HG02623 (cell line): ENCODE measurements at regions not wholly inside any gene's neighbourhood (a gene's known extent, or its start where the extent isn't known, plus 50 kb on each side); places are given as distances from the start of the nearest gene placed in this dataset.
A peak's percentile ranks its signal among the peaks of the same experiment; 100 is the strongest.

Source experiments
- ATAC-seq: cut with Tn5 transposase; IDR thresholded peaks from one replicate; pipeline ENCODE4 v1.9.1; 2021; ENCODE audit warnings: moderate library complexity; ENCODE audit not compliant: unreplicated experiment

DNA sequence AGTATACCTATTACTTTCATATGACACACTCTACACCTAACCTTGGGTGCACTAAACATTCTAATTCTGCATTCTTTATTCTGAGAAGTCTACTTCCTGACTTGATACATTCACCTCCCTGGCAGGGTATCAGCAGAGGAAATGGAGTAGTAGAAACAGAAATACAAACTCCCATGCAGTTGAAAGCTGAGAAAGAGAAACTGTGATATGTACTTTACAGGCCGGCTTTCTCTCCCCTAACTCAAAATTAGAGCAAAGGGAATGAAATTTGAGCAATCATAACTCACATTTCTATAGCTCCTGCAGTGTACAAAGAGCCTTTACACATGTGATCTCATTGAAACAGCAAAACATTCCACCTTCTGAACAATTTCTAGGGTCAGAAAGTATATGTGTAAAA, 135.5 kb upstream of the COL8A1 start:
- no peak for ATAC-seq

DNA sequence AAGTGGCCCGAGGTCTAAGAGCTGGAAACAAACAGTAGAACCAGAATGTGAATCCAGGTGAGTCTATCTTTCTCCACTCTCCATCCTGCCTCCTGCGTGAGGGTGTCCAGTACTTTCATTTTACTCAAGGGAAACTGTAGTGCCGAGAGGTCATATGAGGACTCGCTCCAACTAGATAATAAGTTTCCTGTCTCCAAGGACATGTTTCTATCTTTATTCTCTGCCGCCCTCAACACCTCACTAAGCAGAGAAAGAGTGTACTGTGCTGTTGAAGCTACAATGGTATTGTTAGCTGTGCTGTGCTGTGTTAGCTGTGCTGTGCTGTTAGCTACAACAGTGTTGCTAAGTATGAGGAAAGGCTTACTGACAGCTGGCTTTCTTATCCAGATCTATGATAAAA, 137.9 kb upstream of the COL8A1 start:
- ATAC-seq, result no peak

DNA sequence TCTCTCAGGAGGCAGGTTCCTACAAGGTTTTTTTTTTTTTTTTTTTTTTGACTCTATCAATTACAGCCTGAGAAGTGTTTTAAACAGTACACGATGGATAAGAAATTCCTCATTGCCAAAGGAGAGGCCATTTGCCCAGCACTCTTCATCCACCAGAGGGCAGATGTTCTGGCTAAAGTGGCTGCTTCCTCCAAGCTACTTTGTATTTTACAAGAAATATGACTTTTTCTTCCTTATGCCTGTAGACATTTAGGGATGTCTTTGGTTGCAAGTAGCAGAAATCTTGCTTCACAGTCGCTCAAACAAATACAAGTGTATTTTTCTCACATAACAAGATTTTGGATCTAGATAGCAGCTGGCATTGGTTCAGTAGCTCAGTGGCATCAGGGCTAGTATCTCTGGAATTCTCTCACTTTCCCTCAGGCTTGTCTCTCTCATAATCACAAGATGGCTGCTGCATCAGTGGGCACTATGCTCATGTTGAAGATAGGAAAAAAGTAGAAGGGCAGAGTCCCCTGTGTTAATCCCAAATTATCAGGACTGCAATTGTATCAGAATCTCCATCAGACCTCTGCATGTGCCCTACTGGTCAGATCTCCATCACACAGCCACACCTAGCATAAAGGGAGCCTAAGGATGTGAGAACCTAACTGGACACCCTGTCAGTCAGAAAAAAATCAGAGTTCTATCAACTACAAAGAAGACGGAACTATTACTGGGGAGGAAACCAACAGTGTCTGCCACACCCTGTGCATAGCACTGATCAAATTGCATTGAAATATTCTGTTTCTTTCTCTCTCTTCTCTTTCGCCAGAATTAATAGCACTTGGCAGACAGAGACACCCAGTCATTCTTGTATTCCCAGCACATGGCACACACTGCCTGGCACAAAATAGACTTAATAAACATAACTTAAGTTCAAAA, 138.9 kb upstream of the COL8A1 start:
- ATAC-seq, result peak; percentile 65

DNA sequence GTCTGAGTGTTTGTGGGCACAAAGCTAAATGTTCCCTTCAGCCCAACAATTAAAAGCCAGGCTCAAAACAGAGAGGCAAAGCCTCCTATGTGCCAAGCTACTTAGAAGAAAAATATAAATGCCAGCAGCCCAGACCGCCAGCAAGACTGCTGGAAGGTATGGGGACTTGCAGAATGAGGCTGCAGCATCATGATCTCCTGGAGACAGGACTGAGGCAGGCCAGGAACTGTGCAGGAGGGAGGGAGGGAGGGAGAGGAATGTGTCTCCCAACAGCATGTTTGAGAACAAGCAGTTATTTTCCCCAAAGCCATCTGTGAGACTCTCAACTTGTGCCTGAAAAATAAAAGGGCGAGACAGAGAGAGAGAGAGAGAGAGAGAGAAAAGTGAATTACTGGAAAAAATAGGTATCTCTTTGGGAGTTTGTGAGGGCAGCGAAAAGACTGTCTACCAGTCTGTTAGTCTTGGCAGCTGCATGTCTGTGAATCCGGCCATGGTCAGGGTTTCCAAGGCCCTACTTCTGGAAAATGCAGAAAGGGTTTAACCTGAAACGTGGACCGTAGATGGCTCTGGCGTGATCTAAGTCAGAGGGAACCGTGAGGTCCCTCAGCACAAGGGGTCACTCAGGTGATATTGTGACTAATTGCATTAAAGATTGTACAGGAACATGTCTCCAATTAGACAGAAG, 139.7 kb upstream of the COL8A1 start:
- ATAC-seq, result no peak

DNA sequence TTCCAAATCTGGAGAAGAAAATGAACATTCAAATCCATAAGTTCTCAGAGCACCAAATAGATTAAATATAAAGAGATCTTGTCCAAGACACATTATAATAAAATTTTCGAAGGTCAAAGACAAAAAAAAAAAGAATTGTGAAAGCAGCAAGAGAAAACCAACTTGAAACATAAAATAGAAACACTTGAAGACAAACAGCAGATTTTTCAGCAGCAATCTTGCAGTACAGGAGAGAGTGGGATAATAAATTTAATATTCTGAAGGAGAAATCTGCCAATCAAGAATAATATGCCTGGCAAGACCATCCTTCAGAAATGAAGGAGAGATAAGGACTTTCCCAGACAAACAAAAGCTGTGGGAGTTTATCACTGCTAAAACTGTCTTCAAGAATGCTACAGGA, 150.5 kb upstream of the COL8A1 start:
- no peak for ATAC-seq

DNA sequence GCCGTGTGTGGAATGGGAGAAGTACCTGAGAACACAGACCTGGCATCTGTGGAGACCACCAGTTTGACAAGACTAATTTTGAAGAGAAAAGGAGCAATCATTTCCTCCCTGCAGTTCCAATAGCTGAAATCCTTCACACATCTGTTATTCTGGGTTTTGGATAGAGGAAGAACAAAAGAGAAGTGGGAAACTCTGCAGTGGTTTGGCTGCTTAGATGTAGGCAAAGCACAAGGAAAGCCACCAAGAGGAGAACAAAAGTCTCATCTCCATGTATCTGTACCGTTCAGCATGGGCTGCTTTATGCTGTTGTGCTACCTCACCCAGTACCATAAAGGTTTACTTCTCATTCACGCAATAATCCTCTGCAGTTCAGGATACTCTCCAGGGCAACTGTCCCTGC, 153.1 kb upstream of the COL8A1 start:
- no peak for ATAC-seq

DNA sequence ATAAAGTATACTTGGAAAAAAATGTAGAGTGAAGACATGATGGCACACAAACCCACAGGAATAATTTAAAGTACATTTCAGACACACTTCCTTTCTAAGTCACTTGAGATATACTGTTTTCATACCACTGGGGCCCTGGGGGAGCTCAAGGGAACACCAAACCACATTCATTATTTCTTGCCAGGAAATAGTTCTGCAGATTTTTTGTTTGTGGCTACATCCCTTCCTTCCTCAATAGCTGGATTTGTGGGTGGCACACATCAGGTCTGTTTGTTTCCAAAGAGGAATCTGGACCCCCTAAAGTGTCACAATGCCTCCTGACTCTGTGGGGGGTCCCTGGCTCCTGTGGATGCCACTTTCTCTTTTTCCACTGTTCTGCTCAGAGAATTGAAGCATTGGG, 153.5 kb upstream of the COL8A1 start:
- no peak for ATAC-seq

DNA sequence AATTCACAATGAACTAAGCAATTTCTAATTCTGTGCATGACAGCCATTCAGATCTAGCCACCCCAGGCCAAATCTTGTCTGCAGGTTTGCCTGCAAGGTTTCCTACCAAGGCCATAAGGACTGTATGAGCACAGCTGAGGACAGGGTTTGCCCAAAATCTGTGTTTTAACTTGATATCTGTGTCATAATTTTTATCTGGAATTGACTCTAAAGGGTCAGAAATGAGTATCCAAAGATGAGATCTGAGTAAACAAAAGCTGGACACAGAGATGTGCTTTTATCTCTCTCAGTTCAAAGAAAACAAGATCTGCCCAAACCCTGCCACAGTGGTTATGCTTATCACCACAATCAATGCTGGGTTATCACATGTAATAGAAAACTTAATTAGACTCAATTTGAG, 154.6 kb upstream of the COL8A1 start:
- ATAC-seq, result no peak

DNA sequence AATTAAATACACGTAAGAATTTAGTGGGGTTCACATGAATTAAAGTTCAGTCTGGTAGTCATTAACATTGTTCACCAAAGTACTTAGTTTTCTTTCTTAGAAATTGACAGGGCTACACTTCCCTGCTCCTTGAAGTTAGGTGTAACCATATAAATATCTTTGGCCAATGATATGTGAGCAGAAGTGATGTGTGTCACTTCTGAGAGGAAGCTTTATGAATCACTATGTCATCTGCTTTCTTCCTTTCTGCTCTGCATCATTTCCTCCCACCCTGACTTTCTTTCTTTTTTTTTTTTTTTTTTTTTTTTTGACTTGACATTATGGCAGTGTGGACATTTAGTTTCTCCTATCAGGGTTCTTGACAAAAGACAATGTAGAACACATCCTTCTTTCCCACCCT, 156.2 kb upstream of the COL8A1 start:
- ATAC-seq, result no peak

DNA sequence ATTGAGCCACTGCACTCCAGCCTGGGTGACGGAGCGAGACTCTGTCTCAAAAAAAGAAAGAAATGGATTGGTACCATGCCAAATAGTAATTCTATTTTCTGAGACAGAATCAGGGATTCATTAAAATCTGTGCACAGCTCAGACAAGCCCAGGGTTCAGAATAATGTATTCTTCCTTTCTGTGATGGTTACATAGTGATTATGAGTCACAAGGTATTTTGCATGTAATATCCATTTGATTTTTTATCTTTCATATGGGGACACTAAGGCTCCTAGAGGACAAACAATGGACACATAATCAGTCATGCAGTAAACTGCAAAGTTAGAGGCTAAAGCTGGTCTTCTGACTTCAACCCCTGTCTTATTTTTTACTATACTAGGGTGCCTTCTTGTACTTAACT, 156.8 kb upstream of the COL8A1 start:
- no peak for ATAC-seq

DNA sequence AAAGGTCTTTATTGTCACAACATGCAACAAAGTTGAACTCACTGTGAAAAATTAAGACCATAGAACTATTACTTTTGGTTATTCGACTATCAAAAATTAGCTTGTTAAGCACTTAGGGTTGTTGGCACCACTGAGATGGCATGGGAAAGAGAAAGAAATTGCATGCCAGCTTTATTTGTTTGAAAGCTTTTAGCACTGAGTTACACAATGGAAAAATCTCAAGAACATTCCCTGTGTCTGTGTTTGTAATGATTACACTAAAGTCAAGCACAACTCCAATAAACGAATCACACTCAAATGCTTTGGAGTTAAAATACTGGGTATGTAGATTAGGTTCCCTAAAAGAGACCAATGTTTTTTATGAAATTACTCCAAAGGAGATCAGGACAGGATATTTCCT, 158.6 kb upstream of the COL8A1 start:
- no peak for ATAC-seq

DNA sequence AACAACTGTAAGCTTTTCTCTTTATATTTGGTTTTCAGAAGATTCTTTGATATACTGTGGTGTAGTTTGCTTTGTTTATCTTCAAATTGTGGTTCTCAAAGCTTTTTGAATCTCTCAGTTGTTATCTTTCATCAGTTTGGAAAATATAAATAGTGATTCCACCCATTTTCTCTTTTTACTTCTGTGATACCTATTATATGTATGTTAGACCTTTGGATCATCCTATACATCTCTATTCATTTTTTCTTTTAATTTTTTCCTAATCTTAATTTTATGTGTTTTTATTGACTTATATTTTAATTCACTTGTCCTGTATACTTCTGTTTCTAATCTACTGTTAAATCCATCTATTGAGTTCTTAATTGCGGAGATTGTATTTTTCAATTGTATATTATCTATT, 160.7 kb upstream of the COL8A1 start:
- ATAC-seq, result no peak

DNA sequence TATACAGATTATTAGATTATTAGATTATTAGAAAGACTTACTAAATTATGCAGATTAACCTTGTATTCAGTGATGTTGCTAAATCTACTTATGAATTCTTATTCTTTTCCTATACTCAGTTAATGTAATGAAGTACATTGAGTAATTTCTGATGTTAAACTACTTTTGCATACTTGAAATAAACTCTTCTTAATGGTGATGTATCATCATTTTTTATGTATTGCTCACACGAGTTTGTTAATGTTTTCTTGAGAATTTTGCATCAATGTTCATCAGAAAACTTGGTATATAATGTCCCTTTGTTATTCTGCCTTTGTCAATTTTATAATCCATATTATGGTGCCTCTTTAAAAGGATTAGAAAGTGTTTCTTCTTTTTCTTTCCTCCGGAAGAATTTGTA, 163.2 kb upstream of the COL8A1 start:
- ATAC-seq, result no peak

DNA sequence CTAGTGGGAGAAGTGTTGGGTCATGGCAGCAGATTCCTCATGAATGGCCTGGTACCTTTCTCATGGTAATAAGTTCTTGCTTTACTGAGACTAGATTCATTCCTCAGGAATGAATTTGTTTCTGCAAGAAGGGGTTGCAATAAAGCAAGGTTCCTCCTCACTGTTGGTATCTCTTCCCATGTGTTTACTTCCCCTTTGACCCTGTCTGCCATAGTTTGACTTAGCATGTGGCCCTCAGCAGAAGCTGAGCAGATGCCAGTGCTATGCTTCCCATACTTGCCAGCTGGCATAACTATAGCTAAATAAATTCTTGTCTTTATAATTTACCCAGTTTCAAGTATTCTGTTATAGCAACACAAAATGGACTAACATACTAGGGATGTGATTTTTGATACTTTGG, 163.6 kb upstream of the COL8A1 start:
- ATAC-seq, result no peak

DNA sequence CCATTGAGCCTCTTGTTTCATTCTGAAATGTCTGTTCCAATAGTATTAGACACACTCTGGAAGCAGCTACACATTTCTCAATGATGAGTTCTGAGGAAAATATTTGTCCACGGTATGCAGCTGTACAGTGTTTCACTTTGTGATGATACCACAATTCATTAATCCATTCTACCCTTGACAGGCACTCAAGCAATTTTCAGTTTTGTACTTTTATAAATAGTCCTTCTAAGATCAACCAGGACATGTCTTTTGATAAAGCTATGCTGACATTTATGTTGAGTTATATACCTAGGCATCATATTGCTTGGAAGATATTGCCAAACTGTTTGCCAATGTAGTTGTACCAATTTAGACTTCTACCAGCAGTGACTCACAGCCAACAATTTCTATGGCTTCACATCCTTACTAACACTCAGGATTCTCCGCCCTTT, 165.1 kb upstream of the COL8A1 start:
- ATAC-seq, result no peak

DNA sequence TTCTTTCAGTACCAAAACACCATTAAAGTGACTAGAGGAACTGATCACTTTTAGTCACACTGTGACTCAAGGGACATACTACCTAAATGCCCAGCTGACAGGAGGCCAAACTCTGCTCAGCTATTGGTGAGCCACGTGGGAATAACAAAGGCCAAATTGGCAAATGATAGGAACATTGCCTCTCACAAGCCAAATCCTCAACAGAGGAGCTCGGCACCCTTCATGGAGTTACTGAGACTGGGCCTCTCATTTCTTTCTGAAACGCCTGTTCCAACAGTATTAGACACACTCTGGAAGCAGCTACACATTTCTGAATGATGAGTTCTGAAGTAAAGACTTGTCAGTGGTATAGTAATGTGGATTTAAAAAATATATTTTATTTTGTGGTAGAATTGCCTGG, 166.0 kb upstream of the COL8A1 start:
- no peak for ATAC-seq

DNA sequence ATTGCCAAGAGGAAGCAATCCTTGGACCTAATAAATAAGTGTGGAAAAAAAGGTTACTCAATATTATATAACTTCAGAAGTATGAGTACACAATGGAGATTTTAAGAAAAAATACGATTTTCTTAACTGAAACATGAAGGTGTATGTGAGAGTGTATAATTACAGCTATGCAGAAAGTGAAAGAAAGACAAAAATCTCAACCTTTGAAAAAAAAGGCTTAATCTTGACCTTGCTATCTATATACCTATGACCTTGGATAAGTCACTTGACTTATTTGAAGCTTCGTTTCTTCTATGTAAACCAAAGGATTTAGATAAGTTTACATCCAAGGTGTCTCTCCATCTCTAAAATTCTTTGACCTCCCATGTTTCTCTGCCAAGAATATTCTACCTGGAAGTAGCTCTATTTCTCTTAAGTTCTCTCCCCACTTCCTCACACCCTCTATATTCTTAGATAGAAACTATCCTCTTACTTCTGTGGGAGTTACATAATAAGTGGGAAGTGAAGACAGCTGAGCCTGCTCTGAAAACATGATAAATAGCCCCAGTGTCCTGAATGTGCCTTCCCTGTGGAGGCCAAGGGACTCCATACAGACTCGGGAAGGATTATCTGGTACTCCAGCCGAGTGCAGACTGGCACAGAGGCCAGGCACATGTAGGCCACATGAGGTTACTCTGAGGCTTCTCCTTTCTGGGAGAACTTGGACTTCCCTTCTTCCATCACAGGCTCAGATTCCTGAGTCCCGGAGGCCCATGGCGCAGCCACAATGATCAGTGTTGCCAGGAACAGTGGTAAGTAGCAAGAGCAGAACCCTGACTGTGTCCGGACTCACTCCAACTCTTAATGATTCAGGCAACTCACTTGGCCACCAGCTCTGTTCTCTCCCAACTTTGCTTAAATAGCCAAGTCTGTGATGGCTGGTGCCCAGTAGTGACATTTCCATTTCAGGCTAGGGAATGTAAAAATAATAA, 166.8 kb upstream of the COL8A1 start:
- ATAC-seq, result no peak

DNA sequence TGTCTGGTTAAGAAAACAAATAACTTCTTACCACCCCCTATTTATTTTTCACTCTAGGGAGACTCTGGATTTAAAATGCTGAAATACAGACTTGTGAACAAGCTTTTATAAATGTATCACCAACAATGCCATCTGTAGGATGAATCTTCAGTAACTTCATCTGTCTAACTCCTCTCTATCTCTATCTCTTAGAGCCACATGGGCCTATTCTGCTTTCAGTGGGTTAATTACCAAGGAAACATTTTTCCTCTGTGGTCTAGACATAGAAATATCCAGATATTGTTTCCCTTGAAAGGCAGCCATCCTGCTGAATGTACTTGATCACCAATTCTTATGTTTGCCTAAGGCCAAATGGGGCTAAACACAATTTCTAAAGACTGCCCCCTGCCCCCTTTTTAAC, 167.6 kb upstream of the COL8A1 start:
- no peak for ATAC-seq

DNA sequence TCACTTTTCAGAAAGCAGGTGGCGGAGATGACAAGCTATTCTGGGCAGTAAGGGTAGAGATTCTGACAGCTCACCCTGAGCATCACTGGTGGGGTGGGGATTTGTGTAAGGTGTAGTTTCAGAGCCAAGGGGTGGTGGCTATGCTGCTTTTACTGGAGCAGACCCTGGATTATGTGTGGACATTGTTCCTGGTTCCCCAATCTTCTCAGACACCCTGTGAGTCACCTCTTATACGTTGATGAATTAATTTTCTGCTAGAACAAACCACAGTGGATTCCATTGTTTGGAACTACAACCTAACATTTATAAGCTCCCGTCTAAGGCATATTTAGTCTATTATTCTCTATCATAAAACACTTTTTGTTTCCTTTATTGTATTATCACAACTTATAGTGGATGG, 169.5 kb upstream of the COL8A1 start:
- no peak for ATAC-seq

DNA sequence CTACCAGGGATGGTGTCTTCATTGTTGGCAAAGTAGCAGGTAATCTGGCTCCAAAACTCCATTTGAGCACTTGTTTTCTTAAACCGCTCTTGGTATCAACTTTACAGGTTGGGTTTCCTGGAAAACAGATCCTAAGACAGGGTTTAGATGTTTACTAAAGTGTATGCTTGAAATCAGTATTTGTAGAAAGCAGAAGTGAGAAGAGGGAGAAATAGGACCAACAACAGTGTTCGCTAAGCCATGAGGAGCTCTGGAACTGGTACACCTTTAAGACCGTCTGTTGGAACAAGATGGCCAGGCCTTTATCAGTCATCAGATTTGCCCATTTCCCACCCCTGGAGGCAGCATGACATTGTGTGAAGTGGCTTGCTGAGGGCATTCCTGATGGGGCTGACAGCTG, 171.0 kb upstream of the COL8A1 start:
- no peak for ATAC-seq

DNA sequence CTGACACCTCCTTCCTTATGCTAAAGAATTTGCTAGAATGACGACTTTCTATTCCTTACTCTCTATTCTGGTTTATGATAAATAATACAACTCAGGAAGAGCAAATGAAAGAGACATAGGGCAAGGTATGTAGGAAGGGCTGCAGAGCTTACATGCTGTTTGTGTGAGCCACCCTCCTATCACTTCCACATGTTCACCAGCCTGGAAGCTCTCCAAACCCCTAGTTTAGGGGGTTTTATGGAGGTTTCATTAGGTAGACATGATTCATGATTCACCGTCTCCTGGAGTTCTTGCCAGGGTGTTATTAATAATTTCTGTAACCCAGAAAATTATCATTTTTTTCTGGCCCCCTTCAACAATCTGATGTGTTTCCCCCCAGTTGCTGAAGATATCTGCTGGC, 172.1 kb upstream of the COL8A1 start:
- ATAC-seq, result no peak
